ENCODE measurements at regions not wholly inside any gene's neighbourhood (a gene's known extent, or its start where the extent isn't known, plus 50 kb on each side); places are given as distances from the start of the nearest gene placed in this dataset.

DNA sequence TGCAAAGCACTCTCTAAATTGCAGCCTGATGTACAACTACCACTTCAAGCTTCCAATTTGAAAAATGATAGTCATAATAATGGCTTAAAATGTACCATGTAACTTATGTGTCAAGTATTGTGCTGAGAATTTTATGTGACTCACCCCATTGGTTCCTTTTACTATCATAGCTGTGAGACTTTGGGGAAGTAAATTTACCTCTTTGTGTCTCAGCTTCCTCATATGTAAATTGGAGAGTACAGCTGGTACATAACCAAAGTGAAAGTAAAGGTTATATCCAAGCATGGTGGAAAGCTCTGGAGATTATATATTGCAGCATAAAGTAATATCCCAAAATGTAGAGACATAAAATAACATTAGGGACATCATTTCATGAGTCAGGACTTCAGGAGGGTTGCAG is 2200.4 kb upstream of the C9orf72 start:
- DNase-seq: no peak

DNA sequence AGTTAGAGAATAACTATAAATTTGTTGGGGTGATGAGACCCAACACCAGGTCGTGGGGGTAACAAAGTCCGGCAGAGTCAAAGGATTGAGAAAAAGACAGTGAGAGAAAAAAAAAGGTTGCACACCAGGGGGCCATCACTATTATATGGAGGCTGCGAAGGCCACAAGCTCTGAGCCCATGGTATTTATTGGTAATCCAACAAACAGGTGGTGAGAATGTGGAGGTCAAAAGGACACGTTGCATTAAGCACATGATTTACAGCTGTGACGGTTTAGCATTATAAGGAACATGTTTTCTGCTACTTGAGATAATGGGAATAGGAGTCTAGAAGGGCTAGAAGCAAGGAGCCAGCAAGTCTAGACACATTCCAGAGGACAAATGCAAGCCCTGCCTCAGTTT is 2202.2 kb upstream of the C9orf72 start:
- DNase-seq: no peak

DNA sequence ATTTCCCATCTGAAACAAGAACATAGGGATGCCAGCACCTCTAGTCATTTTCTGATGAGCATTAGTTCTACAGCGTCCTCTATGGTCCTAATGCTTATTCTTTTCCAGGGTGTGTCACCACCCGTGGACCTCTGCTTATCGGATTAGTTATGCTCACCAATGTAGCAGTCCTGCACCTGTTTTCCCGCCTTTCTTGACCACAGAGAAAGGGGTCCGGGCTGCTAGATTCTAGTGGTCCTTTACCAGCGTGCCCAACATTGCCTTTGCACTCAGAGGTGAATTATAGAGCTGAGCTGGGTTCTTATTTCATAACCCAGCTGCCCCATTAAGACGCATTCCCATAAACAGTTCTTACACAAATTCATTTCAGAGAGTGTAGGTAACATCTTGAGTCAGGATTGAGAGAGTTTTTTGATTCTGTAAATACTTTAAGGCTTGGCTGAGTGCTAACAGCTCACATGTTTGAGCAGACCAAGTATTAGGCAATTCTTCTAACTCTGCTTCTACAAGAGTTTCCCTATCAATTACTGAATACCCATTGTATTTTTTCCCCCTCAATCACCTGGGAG is 2205.1 kb upstream of the C9orf72 start:
- no peak for DNase-seq

DNA sequence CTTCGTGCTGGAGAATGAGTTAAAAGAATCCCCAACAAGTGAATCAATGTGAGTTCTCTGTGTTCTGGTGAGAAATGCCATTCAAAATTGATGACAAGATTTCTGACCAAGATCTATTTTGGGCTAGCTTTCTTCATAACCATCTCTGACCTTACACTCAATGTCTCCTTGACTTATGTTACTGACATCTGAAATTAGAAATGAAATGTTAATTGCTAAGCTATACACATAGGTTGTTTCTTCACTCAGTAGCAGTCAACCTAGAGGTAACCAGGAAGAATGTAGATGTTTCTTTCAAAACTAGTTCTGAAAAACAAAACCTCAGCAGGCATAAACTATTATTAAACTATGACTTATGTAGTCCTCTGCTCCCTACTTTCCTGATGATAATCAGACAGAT is 2220.7 kb upstream of the C9orf72 start:
- no peak for DNase-seq

DNA sequence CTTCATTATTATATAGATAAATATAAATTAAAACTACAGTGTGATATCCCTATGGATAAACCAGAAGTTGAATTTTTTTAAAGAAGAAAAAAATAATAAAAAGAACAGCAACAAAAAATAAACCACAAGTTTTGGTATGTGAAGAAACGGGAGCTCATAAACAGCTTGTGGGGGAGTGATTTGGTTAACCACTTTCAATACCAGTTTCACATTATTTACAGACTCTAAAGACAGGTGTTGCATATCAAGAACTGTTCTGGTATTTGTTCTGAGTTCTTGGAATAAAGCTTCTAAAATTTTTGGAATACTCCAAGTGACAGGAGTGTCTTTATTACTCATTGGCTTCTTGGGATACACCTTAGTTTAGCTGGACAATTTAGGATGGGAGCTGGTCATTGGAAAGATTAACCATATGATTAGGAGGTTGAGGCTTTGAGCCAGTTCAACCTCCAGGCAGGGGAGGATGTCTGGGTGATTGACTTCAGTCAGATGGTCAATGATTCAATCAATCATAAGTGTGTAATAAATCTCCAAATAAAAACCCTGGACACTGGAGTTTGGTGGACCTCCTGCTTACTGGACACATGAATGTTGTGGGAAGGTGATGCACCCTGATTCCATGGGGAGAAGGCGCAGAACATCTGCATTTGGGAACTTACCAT is 2223.1 kb upstream of the C9orf72 start:
- no peak for DNase-seq

DNA sequence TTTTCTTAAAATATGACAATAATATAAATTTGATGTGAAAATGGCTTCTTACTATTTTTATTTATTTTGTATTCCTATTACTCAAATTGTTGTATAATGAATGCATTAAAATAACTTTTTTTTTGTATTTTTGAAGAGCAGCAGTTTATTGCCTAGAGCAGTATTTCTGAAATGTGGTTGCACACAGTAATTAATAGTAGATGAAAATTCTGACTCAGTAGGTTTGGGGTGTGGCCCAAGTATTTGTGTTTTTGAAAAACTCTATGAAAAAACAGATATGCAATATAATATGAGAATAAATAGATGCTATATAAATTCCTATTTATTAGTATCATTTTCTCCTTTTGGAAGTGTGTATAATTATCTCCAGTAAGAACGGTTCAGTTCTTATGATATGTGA is 2225.3 kb upstream of the C9orf72 start:
- DNase-seq: no peak

DNA sequence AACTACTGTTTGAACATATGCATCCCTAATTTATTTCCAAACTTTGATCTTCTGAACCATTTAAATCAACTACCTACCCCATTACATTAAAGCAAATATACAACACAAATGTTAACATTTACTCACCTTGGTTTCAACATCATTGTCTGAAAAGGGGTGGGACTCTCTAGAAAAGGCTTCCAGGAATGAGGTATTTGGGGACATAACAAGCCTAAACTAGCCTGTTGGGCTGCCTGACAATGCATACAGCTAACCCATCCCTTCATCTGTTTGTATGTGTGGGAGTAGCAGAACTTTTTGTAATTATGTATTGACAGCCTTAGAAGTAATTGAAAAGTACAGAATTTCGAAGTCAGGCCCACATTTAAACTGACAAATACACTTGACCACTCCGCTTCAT is 2225.9 kb upstream of the C9orf72 start:
- no peak for DNase-seq

DNA sequence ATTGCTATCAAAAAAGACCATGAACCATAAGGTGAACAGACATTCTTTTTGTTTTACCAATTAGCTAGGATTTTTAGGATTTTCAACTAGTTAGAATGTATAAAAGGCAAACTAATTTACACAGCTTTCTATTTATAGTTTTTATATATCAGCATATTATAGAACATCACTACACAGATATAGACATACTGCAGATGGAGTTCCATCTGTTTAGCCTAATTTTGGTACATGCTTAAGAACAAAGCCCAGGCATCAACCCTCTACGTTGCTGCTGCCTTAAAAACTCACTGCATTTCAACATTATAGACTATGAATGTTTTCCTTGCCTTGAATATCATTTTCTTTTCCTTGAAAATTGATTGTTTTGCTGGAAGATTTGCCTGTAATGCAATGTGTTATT is 2227.5 kb upstream of the C9orf72 start:
- DNase-seq: no peak

DNA sequence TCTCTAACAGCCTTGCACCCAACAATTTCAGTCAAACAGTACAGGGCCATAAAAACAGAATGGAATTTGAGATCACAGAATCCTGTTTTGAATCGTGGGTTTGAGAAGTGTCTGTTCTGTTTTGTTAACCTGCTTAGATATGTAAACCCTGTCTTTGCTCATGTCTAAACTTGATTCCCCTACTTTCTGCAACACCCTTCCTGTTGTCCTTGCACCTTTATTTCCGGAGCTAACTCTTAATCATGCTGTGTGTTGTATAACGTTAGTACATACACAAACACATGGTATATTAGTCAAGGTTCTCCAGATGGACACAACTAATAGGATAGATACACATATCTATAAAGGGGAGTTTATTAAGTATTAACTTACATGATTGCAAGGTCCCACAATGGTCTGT is 2229.2 kb upstream of the C9orf72 start:
- no peak for DNase-seq

DNA sequence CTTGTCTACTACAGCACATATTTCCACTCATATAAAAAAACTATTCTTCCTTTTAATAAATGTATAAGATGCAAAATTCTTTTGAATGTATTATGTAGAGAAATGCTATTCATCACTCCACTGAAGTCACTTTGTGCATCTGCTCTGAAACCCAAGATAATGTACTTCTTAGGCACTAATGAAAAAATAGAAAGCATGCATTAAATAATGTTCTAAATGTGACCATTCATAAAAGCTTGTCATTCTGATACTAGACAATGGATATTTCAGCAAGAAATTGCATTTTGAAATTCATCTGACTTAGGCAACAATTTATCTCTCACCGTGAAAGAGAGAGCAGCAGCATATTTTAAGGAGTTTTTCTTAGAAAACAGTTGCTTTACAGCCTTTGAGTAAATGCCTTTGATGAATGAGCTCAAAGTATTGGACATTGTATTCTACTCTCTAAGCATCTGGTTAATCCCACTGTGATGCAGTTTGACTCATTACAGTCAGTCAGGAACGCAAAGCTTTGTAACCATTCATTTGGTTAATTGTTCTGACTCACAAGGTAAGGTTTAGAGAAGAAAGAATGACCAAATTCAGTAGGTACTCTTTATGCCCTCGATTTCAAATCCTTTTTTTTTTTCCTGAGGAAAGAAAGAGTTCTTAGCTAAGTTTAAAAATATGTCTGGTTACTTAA is 2233.8 kb upstream of the C9orf72 start:
- DNase-seq: no peak

DNA sequence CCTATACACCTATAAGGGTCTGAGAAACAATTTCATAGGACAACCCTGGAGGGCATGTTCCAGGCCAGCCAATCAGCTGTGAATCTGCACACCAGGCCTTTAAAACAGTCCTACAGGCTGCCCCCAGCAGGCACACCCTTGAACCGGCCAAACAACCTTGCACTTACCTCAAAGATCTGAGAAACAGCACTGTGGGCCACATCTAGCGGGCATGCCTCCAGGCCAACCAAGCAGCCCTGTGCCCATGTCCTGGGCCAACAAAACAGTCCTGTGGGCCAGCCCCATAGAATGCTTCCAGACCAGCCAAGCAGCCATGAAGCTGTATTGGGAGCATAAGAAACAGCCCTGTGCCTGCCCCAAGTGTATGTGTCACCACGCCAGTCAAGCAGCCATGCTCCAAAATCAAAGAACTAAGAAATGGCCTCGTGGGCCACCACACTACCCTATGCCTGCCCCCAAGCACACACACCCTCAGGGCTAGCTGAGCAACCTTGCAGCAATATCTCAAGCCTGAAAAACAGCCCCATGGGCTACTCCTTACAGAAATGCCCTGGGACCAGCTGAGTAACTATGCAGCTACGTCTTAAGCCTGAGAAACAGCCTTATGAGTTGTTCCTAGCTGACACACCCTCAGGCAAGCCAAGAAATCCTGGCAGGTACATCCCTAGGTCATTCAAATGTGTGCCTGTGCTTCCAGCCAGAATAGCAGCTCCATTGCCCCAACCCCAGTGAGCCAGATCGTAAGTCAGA is 2243.8 kb upstream of the C9orf72 start:
- no peak for DNase-seq

DNA sequence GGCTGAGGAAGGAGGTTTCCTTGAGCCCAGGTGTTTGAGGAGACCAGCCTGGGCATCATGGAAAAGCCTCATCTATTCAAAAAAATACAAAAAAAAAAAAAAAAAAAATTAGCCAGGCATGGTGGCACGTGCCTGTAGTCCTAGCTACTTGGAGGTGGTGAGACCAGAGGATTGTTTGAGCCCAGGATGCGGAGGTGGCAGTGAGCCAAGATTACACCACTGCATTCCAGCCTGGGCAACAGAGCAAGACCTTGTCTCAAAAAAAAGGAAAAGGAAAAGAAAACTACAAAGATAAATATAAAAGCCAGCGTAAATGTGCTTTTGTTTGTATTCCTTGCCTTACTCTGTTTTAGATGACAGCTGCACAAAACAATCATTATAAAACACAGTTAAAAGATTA is 2249.2 kb upstream of the C9orf72 start:
- DNase-seq: no peak

DNA sequence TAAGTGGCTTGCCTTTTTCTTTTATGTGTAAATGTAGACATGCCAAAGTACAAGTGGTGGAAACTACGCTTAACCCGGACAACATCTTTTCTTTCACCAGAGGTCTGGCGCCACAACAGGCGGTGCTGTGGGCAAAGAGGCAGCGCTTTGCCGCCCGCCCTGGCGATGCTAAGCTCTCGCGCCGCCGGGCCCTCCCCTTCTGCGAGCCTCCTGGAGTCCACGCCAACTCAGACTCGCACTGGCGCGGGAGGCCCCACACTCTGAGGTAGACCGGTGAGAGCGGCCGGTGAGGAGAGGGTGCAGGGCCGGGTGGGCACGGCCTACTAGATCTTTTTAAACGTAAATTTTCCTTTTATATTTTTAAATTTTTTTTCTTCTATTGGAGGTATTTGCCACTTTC is 2253.1 kb upstream of the C9orf72 start:
- DNase-seq: no peak

DNA sequence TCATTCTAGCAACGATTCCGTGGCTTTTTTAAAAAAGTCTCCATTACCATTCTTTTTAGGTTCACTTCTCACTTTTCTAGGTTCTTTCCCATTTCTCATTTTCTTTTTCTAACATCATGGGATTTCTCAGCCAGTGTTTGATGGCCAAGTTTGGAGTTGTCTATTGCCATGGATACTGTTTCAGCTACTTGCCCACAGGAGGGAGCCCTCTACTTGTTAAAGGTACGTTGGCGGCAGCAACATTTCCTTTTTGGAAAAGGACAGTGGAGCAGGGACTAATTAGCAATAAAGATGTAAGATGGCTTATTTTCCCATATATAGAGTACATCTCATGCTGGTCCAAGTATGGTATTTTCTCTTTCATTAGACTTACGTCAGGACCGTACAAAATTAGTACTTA is 2257.5 kb upstream of the C9orf72 start:
- DNase-seq: peak; percentile 23

DNA sequence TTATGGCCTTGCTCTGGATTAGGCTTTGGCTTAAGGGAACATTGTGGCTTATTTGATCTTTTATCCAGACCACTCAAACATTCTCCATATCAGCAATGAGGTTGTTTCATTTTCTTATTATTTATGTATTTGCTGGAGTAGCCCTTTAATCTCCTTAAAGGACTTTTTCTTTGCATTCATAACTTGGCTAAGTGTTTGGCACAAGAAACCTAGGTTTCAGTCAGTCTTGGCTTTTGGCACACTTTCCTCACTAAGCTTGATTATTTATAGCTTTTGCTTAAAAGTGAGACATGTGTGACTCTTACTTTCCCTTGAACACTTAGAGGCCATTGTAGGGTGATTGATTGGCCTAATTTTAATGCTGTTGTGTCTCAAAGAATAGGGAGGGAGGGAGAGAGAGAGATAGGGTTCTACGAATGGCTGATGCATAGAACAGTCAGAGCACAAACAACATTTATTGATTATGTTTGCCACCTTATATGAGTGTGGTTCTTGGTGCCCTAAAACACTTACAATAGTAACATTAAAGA is 2265.3 kb upstream of the C9orf72 start:
- DNase-seq: no peak

DNA sequence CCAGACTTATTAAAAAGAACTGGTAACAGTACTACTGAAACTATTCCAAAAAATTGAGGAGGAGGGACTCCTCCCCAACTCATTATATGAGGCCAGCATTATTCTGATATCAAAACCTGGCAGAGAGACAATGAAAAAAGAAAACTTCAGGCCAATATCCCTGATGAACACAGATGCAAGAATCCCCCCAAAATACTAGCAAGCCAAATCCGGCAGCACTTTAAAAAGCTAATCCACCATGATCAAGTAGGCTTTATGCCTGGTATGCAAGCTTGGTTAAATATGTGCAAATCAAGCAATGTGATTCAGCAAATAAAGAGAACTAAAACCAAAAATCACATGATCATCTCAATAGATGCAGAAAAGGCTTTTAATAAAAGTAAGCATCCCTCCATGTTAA is 2271.0 kb upstream of the C9orf72 start:
- DNase-seq: no peak

DNA sequence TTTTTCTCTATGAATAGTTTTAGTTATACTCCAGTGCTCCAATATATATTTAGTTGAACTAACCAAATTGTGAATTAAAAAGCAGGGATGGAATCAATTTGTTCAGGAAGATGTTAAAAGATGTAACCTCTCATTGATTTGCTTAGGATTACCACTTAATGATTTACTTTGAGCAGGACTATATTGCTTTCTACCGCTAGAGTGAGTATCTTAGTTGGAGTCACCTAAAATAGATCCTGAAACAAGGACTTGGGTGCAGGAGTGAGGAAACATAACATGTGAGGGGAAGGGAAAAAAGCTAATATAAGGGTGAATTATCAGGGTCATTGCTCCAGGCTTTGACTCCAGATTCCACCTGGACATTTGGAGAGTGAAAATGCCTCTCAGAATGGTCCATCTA is 2277.4 kb upstream of the C9orf72 start:
- DNase-seq: no peak

DNA sequence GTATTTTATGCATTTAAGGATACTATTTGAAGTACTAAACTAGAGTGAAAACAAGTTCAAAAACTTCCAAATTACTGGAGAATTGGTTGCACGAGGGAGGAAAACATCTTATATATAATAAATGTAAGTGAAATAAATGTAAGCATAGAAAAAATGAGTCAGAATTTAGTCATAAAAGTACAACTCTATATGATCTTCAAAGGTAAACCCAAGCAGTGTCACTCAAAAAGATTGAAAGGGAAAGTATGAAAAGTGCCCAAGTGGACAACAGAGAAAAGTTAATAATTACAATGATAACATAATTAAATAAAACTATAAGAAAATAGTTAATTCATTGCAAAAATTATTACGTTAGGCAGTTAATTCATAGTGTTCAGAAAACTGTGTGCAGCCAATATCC is 2288.5 kb upstream of the C9orf72 start:
- DNase-seq: no peak

DNA sequence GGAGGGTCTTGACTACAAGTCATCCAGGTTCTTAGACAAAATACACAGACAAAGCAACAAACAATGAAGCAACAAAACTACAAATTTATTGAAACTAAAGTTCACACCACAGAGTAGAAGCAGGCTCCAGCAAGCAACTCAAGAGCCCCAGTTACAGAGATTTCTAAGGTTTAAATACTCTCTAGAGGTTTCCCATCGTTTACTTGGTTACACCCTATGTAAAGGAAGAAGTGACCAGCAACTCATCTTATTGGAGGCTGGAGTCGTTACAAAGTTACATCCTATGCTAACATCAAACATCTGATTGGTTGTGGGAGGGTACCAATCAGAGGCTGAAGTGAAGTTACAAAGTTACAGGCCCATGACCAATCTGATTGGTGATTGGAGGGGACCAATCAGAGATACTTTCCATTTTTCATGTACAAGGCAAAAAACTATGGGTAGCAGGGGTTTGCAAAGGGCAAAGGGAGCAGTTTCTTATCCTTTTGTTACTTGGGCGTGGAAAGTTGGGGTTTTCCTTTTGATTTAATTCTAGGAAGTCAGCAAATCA is 2292.6 kb upstream of the C9orf72 start:
- no peak for DNase-seq

DNA sequence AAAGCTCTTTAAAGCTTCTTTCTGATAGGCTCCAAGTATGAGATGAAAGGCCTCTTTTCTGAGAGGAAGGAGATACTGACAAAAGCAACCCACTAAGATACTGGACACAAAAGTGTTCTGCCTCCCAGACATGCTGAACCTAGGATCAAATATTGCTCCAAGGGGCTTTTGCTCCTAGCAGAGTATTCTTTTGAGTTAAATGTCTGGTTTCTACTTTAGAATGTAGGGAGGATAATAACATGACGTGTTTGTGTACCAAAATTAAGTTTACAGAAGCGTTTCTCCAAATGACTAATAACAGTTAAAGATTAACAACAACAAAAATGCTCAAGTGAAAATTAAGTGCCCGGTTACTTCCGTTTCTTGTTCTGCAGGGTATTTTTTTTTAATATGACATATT is 2293.3 kb upstream of the C9orf72 start:
- no peak for DNase-seq

DNA sequence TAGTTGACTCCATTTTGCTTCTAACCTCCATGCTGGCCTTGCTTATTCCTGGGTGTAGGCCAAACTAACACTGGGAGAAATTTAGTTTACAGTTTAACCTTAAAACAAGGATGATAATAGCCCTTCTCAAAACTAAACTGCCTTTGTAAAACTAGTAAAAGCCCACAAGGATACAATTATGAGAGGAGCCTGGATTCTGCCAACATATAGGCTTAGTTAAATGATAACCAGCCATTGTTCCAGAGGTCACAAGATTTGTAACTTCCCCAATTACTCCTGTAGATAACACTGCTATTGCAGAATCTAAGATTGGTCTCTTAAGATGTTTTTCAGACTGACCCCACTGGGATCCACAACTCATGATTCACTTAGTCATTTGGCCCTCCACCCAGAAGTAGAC is 2300.3 kb upstream of the C9orf72 start:
- DNase-seq: no peak

DNA sequence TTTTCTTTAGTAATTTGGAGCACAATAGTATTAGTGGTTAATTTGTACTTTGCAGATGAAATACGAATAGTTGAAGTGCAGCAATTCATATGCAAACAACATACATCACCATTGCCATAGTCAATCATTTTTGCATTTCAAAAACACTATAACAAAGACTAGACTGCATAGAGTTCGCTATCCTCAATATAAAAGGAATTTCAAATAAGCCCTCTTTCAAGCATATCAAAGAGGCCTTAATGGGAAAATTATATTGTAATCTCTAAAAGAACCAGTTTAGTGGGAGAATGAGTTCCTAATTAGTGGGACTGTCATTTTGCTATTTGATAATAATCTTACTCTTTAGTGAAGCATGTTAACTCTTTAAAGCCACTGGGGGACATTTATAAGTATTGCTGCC is 2302.3 kb upstream of the C9orf72 start:
- DNase-seq: no peak

DNA sequence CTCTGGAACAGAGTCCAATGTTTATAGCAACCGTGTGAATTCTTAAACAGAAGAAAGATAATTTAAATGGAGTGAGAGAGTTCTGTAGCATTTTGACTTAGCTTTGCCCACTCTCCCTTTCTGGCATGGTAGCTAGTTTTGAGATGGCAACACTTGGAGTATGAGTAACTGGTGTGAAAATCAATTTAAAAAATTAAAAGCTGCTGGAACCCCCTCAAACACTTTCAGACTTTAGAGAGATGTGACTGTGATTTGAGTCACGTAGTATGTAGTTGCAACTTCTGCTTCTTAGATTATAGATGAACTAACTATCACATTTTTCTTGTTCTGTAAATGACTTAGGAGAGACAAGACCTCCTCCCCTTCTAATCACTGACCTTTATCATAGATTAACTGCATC is 2309.5 kb upstream of the C9orf72 start:
- no peak for DNase-seq
